K562 (cell line): ENCODE measurements at regions not wholly inside any gene's neighbourhood (a gene's known extent, or its start where the extent isn't known, plus 50 kb on each side); places are given as distances from the start of the nearest gene placed in this dataset.

Experiments
- BRCA1 ChIP-seq, 2 experiments: fragments of 450-650 bp in 1 of 2; sonication (generic) in 1 of 2; formaldehyde crosslinking in 1 of 2; IDR thresholded peaks; 2 replicates each; pipeline versions ENCODE4 v1.5.0 to v1.6.1; 2017 to 2020; ENCODE audit warnings: mild to moderate bottlenecking in 1 of 2, missing genetic modification reagents in 1 of 2
- CTCF ChIP-seq, 3 experiments: IDR thresholded peaks in 2 of 3; conservative IDR thresholded peaks in 1 of 3; 2 replicates each; pipeline ENCODE4 v1.5.1; 2011 to 2012; ENCODE audit warnings: low read length in 3 of 3, mild to moderate bottlenecking in 3 of 3, control low read depth in 2 of 3, improper control_type of control experiment in 1 of 3, inconsistent platforms in 1 of 3, low read depth in 1 of 3, mixed read lengths in 1 of 3, moderate library complexity in 1 of 3; ENCODE audit not compliant: insufficient read depth in 2 of 3
- MLX ChIP-seq, 2 experiments: fragments of 450-650 bp in 1 of 2; sonication (generic) in 1 of 2; formaldehyde crosslinking; conservative IDR thresholded peaks; 2 replicates each; pipeline versions ENCODE4 v1.4.0 to v1.8.1; 2020 to 2022; ENCODE audit warnings: mild to moderate bottlenecking in 1 of 2, missing genetic modification reagents in 1 of 2
- PATZ1 ChIP-seq: fragments of 250-450 bp; sonication (Bioruptor Pico); IDR thresholded peaks from 2 replicates; pipeline ENCODE4 v1.5.0; 2020; ENCODE audit warnings: mild to moderate bottlenecking, borderline replicate concordance
- POLR2A ChIP-seq: fragments of 450-650 bp; conservative IDR thresholded peaks from 2 replicates; pipeline ENCODE4 v1.6.1; 2016
- PRPF4 ChIP-seq: fragments of 200-400 bp; formaldehyde crosslinking; IDR thresholded peaks from one replicate; pipeline ENCODE4 v1.6.1; 2017; ENCODE audit warnings: low read length, low read depth, mild to moderate bottlenecking; ENCODE audit not compliant: insufficient read depth, poor library complexity, severe bottlenecking
- PTTG1 ChIP-seq: fragments of 450-650 bp; IDR thresholded peaks from 2 replicates; pipeline ENCODE4 v1.6.1; 2016; ENCODE audit warnings: low read depth, mild to moderate bottlenecking, missing genetic modification characterization, missing compliant biosample characterization
- SMAD3 ChIP-seq: fragments of 450-650 bp; formaldehyde crosslinking; conservative IDR thresholded peaks from 2 replicates; pipeline ENCODE4 v1.4.0; 2020; ENCODE audit warnings: mild to moderate bottlenecking
- SMARCA5 ChIP-seq: fragments of 450-650 bp; IDR thresholded peaks from 2 replicates; pipeline ENCODE4 v1.6.1; 2016
- TAF1 ChIP-seq: IDR thresholded peaks from 2 replicates; pipeline ENCODE4 v1.6.1; 2011; ENCODE audit warnings: mild to moderate bottlenecking, low read length, moderate library complexity; ENCODE audit not compliant: insufficient read depth, control insufficient read depth, severe bottlenecking; ENCODE audit errors: extremely low read depth
- ZNF431 ChIP-seq: sonication (generic); formaldehyde crosslinking; IDR thresholded peaks from 2 replicates; pipeline ENCODE4 v1.8.0; 2022; ENCODE audit warnings: mild to moderate bottlenecking, missing genetic modification reagents

GRCh38 chr5:125660231-125660895, 762.8 kb upstream of the GRAMD2B start:
- TF ChIP-seq ZNF431 (CRISPR knock-in tag), result no peak
- no peak for TF ChIP-seq POLR2A
- no peak for TF ChIP-seq PTTG1
- no peak for TF ChIP-seq PATZ1 (CRISPR knock-in tag)
- TF ChIP-seq CTCF (IDR thresholded peaks at IDR 0.05 in 2 of 3, conservative IDR thresholded peaks at IDR 0.05 in 1 of 3; ENCODE audit: insufficient read depth in 2 of 3, low read depth in 1 of 3, low read length in 3 of 3), result no peak
- no peak for TF ChIP-seq MLX (CRISPR knock-in tag; conservative IDR thresholded peaks at IDR 0.05)
- no peak for TF ChIP-seq SMAD3 (CRISPR knock-in tag)
- TF ChIP-seq SMARCA5, result no peak
- TF ChIP-seq PRPF4, result no peak
- no peak for TF ChIP-seq TAF1
- TF ChIP-seq BRCA1 (IDR thresholded peaks at IDR 0.05), result no peak
- TF ChIP-seq BRCA1 (CRISPR knock-in tag; IDR thresholded peaks at IDR 0.05), result no peak
